ENCODE measurements at regions not wholly inside any gene's neighbourhood (a gene's known extent, or its start where the extent isn't known, plus 50 kb on each side); places are given as distances from the start of the nearest gene placed in this dataset. TPM values are rescaled to one million over a fixed set of nuclear protein-coding genes. Genes with fewer than 3 reads are reported as not detected.

DNA sequence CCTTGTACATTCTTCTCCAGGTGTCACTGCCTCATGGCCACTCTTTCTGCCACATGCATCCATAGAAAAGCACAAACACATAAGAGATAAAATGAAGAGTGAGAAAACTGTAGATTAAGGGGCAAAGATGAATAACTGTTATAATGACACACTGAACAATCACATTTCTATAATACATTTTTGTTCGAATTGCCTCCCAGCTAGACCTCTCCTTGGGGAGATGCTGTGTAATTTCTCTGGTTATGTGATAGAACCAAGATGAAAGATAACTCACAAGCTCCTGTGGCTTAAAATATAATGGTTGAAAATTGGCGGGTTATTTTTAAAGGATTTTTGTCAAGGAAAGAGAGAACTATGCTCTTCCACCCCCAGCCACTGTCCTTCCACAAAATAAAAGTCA is 60.2 kb upstream of the STEAP1 start:
- DNase-seq (ENCODE audit: low read depth): no peak
- ChIA-PET CTCF (no interaction called here), POLR2A (no interaction called here)
- TF ChIP-seq, protein P1, sequence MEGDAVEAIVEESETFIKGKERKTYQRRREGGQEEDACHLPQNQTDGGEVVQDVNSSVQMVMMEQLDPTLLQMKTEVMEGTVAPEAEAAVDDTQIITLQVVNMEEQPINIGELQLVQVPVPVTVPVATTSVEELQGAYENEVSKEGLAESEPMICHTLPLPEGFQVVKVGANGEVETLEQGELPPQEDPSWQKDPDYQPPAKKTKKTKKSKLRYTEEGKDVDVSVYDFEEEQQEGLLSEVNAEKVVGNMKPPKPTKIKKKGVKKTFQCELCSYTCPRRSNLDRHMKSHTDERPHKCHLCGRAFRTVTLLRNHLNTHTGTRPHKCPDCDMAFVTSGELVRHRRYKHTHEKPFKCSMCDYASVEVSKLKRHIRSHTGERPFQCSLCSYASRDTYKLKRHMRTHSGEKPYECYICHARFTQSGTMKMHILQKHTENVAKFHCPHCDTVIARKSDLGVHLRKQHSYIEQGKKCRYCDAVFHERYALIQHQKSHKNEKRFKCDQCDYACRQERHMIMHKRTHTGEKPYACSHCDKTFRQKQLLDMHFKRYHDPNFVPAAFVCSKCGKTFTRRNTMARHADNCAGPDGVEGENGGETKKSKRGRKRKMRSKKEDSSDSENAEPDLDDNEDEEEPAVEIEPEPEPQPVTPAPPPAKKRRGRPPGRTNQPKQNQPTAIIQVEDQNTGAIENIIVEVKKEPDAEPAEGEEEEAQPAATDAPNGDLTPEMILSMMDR (IDR thresholded peaks at IDR 0.05; ENCODE audit: insufficient read depth, low read depth, low read length): no peak
- no peaks in the 10 kb centered on the region for H3K36me3 ChIP-seq (ENCODE audit: control insufficient read depth, insufficient read depth, low read length)
- H3K4me3 ChIP-seq (ENCODE audit: low read depth, low read length): no peak overlapping the region
- H3K27me3 ChIP-seq (ENCODE audit: control insufficient read depth, insufficient read depth, low read length): no peaks in the 10 kb centered on the region

Small RNA genes in the stretch of these regions (small RNA-seq; reads per million reads assigned to genes)
- gene RNU6-274P (ENCODE audit: insufficient read length, low read depth, low replicate concordance): not detected
